Left hindlimb (tissue), 1 donor: ENCODE measurements at regions not wholly inside any gene's neighbourhood (a gene's known extent, or its start where the extent isn't known, plus 50 kb on each side); places are given as distances from the start of the nearest gene placed in this dataset.

Experiments
- DNase-seq: peaks from one replicate; pipeline ENCODE4 v3.0.0-alpha.2; 2018

GRCh38 chr1:5256793-5257192 lies 602.4 kb downstream of the AJAP1 start:
- no peak for DNase-seq

DNA sequence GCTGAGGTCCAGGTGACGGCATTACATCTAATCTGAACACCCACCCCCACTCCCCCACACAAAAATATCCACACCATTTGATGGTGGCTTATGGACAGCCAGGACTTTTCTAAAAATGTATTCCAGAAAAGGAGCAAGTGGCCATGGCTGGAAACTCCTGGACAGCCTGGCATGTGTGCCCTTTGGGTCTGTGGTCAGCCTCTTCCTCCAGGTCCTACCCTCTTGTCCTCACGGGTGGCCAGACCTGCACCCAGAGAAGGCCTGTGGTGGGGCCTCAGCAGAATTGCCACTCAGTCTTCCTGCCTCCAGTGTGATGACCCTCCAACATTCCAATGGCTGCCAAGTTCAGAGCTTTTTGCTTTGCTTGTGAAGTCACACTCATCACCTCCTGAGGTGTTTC lies 600.6 kb downstream of the AJAP1 start:
- DNase-seq, result no peak

- DNase-seq, result no peak
Measured at GRCh38 chr1:5254131-5254725, 599.8 kb downstream of the AJAP1 start.

DNA sequence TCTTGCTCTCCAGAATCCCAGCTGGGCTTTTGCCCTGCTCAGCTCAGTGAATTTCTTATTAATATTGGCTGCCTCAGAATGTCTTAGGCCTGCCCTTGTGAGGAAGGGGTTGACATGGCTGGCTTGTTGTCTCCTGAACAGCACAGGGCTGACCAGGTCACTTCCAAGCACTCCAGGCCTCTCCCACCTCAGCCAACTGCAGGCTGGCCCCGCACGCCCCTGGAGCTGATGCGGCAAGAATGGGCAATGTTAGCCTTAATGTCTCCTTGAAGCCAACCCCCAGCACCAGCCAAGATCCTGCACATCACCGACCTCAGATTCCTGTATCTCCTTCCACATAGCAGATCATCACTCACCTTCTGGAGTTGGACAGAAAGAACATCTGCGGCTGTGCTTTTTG lies 598.6 kb downstream of the AJAP1 start:
- no peak for DNase-seq

DNA sequence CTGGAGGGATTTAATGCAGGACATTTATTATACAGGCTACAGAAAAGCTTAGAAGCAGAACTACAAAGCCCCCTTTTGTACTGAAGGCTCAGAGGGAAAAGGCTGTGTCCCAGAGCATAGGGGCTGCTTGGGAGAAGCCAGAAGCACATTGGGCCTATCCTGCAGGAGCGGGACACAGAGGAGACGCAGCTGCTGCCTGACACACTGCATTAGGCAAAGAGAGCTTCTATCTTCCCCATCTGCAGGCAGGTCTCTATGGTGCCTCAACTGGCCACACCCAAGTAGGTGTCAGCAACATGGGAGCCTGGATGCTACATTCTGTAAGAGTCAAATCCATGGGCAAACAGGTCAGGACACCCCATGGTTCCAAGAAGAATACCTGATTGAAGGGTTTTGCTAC lies 595.9 kb downstream of the AJAP1 start:
- DNase-seq, result no peak

- DNase-seq, result no peak
Measured at GRCh38 chr1:5245348-5245747, 590.9 kb downstream of the AJAP1 start.

DNA sequence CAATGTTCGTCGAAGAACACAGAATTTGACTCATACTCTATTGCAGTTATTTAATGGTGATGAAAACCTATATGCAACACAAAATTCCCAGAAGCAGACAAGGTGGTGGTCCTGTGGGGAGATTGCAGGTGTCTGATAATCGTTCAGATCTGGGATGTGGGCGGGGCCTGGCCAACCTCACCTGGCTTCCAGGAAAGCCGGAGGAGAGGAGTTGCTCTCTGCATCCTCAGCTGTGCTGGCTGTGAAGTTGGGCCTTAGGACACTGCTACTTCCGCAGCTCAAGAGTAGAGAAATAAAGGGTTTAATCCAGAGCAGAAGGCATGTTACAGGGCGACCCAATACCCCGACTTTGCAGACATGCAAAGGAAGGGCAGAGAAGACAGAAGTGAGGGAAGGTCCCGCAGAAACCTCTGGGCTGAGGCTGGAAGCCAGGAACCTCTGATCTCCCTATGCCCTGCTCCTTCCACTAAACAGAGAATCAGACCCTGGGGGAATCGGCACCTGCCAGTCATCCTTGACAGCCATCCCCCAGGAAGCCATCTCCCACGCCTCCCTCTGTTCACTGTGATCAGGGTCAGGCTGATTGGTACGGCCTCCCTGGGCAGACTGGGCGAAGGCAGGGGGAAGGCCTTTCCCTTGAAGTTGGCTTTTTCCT lies 590.3 kb downstream of the AJAP1 start:
- DNase-seq, result no peak

- no peak for DNase-seq
Measured at GRCh38 chr1:5242850-5243249, 588.4 kb downstream of the AJAP1 start.

GRCh38 chr1:5239911-5240310 lies 585.5 kb downstream of the AJAP1 start:
- DNase-seq, result no peak

DNA sequence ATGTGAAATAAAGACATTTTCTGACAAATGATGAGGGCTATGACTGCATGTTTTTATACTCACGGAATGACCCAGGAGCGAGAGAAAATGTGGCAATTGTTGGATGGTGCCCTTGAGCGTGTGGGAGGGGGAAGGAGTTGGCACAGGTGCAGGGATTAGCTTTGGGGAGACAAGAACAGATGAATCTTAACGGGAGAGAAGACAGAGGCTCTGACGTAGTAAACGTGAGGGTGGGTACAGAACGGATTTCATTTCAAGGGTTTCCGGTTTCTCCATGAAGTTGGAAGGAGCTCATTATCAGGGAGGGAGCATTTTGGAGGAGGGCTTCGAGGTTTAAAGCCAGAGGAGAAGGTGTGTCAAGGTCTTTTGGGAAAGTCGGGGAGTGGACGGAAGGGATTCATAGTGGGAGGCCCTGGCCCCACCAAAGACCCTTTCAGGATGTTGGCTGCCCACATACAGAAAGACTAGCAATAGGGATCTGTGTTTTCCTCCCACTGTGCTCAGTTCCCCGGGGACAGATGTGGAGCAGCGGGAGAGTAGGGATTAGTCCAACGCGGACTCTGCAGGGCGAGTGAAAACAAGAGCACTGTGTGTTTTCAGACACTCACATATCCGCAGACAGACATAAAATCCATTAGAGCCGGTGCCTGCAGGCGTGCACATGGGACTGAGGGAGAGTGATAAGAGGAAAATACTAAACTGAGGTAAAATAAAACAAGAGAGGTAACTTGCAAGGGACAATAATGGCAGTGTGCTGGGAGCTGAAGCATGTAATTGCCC lies 584.1 kb downstream of the AJAP1 start:
- DNase-seq, result no peak

- DNase-seq, result no peak
Measured at GRCh38 chr1:5235355-5235899, 581.0 kb downstream of the AJAP1 start.

GRCh38 chr1:5232537-5232936 lies 578.1 kb downstream of the AJAP1 start:
- DNase-seq, result no peak

DNA sequence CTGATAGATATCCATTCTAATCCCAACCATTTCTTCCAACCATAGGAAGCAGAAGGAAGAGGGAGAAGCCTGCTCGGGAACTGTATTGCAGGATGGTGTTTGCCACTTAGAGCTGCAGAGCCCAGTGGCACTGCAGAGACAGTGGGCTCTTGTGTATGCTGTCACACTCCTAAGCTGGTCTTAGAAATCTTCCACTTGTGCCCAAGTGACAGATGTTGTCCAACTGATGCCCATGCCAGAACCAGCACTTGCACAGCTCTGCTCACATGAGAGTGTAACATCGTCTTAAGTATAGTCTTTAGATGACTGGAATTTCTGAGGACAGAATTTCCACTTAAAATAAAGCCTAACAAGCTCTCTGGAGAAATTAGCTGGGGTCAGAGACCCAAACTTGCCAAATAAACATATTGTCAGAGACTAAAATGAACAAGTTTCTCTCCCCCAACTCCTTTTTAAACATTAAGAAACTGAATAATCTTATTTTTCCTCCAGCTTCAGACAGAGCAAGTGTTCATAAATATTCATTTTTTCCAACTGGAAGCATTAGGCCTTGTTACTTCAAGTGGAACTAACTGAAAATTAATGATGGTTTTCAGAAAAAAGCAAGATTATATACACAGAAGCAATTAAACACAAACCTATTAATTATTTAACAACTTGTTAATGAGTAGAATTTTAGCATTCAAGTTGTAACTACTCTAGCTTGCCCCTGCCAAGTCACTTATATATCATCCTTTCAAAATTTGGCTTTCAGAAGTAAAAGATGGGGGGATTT lies 577.3 kb downstream of the AJAP1 start:
- DNase-seq, result no peak

DNA sequence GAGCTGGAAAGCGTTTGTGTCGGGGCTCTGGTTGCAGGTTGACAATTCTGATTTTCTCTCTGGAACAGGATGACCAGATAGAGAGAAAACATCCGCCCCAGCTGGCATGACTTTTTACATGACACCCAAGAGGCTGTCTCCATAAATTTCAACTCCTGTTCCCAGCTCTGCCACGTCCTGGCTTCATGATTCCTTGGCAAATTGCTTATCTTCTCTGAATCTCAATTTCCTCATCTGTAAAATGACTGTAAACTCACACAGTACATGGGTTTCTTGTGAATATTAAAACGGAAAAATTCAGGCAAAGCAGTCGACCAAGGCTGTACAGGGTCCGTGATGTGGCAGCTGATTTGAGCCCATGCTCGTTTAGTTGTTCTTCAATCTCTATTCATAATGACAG lies 572.7 kb downstream of the AJAP1 start:
- no peak for DNase-seq

DNA sequence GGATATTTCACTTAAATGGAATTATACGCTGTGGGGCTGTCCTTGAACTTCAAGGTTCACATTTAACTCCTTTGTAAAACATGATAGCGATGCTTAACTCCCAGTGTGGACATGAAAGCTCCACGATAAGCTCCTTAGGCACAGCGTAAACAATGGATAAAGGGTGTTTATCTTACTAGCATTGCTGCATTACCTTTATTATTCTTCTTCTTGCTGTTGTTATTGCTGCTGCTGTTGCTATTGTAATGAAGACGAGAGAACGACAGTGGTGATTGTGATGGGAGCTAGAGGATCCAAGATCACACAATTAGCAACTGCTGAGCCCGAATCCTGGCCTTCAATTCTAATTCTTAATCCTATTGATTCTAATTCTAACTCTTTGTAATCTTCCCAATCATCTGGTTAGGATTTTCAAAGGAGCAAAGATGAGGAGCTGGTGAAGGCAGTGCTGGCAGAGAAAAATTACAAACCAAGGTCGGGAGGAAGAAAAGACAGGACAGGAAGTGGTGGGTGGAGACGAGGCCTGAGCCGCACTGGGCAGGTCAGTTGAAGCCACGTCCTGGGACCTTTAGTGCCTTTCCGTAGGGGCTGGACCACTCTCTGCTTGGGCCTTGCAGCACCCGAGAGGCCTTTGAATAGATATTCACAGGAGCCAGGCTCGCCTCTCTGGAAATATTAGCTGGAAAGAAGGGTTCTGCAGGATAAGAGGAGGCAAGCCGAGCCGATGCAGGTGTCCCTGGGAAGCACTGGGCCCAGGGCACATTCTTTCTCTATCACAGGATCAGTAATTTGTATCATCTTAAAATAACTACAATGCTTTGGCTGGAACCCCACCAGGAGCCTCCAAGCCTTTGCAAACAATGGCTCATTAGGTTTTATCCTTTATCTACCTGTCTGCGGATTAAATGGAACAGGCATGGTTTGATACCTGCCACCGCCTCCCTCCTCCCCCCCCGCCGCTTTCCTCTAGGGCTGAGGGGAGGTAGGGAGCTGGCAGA lies 571.6 kb downstream of the AJAP1 start:
- no peak for DNase-seq

DNA sequence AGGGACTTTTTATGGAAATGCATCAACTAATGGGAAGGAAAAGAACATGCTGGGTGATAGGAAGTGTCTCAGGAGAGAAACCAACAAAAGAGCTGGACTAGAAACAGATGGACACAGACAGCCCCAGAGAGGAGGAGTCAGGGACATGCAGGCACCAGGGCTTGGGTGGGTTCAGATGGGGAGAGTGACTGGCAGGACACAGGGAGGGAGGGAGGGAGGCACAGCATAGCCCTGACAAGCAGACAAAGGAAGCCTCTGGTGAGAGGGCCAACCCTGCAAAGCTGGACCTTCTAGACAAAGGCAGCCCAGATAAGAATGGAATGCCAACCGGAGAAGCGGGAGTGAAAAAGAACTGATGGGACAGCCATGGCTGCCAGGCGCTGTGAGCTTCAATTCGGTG lies 568.8 kb downstream of the AJAP1 start:
- no peak for DNase-seq

GRCh38 chr1:5222626-5223025 lies 568.2 kb downstream of the AJAP1 start:
- no peak for DNase-seq

DNA sequence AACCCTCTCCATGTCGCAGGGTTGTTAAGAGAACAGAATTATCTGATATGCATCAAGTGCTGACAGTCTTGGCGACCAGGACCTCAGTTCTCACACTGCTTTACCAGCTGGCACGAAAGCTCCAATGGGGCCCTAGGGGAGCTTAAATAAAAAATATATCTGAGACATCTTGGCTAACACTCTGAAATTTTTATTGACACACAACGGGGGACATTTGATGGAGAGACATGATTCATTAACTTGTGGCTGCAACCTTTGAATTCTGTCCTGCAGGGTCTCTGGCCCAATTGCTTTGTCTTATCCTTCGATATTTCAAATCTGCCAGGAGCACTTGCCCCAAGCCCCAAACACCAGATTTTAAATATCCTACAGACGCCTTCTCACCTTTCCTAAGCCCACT lies 567.0 kb downstream of the AJAP1 start:
- no peak for DNase-seq

- DNase-seq, result no peak
Measured at GRCh38 chr1:5220821-5221220, 566.4 kb downstream of the AJAP1 start.

- DNase-seq, result no peak
Measured at GRCh38 chr1:5220421-5220820, 566.0 kb downstream of the AJAP1 start.

- no peak for DNase-seq
Measured at GRCh38 chr1:5200006-5200405, 545.6 kb downstream of the AJAP1 start.

DNA sequence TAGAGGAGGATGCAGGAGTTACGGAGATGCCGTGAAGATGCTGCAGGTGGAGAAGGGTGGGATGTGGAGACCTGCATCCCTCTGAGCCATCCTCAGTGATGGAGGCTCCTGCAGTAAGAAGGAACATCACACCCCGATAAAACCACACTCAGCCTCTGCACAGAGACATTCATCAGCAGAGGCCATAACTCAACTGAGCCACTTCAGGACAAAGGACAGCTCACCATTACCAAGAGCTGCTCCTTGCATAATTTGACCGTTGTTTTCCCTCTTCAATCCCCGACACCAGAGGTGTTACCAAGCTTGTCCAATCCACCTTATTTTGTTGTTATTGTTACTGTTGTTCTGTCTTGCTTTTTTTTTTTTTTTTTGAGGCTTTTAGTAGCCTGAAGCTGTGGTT lies 543.9 kb downstream of the AJAP1 start:
- DNase-seq, result no peak
